ENCODE measurements at regions not wholly inside any gene's neighbourhood (a gene's known extent, or its start where the extent isn't known, plus 50 kb on each side); places are given as distances from the start of the nearest gene placed in this dataset.

DNA sequence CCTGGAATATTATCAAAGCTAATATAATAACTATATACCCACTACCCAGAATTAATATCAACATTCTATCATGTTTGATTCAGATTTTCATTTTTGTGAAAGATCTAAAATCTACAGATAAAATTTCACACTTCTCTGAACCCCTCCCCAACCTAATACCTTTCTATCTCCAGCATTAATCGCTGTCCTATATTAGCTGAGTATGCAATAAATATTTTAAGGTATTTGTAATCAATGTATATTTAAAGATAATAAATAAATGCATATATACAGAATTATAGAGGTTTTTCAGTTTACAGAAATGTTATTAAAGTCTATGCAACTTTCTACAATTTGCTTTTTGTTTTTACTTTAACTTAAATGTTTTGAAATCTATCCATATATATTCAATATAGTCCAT, 156.7 kb upstream of the NRSN1 start:
- TF ChIP-seq, protein P1, sequence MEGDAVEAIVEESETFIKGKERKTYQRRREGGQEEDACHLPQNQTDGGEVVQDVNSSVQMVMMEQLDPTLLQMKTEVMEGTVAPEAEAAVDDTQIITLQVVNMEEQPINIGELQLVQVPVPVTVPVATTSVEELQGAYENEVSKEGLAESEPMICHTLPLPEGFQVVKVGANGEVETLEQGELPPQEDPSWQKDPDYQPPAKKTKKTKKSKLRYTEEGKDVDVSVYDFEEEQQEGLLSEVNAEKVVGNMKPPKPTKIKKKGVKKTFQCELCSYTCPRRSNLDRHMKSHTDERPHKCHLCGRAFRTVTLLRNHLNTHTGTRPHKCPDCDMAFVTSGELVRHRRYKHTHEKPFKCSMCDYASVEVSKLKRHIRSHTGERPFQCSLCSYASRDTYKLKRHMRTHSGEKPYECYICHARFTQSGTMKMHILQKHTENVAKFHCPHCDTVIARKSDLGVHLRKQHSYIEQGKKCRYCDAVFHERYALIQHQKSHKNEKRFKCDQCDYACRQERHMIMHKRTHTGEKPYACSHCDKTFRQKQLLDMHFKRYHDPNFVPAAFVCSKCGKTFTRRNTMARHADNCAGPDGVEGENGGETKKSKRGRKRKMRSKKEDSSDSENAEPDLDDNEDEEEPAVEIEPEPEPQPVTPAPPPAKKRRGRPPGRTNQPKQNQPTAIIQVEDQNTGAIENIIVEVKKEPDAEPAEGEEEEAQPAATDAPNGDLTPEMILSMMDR (conservative IDR thresholded peaks at IDR 0.05; ENCODE audit: low read depth, low read length) = no peak
- DNase-seq (ENCODE audit: low read depth) = no peak
- no peak overlapping the region for H3K4me3 ChIP-seq (ENCODE audit: low read length)

- H3K4me3 ChIP-seq (ENCODE audit: low read length) = no peak overlapping the region
- TF ChIP-seq, protein P1 (conservative IDR thresholded peaks at IDR 0.05; ENCODE audit: low read depth, low read length) = no peak
- no peak for DNase-seq (ENCODE audit: low read depth)
These were observed 148.3 kb upstream of the NRSN1 start for GRCh38 chr6:23977706-23978105.

GRCh38 chr6:23980965-23981364, 145.1 kb upstream of the NRSN1 start:
- no peak for DNase-seq (ENCODE audit: low read depth)
- TF ChIP-seq, protein P1 (conservative IDR thresholded peaks at IDR 0.05; ENCODE audit: low read depth, low read length) = no peak
- no peak overlapping the region for H3K4me3 ChIP-seq (ENCODE audit: low read length)

DNA sequence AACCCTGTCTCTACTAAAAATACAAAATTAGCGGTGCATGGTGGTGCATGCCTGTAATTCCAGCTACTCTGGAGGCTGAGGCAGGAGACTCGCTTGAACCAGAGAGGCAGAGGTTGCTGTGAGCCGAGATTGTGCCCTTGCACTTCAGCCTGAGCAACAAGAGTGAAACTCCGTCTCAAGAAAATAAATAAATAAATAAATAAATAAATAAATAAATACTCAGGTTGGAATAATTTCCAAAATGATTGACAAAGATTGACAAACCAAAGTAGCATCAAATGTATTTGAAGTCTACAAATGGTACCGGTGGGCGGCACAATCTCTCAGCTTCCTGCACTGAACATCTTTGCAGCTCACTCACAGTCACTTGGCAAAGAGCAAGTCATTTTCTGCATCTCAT, 144.1 kb upstream of the NRSN1 start:
- DNase-seq (ENCODE audit: low read depth) = no peak
- no peak overlapping the region for H3K4me3 ChIP-seq (ENCODE audit: low read length)

DNA sequence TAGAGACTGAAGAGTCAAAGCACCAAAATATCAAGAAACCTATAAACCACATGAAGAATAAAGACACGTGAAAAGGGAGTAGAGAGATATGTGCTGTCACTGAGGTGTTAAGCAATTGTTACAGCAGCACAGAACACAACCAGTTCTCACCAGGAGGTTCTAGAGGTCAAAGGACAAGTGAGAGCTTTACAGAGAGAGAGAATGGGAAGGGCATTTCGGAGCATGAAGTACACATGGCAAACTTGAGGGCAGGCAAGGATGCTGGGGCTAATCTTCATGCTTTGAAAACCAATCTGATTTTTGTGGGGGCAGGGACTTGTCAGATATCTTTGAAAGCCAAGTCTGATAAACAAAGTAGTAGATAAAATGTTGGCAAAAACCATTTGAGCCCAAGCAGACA, 142.3 kb upstream of the NRSN1 start:
- DNase-seq (ENCODE audit: low read depth) = no peak
- H3K4me3 ChIP-seq (ENCODE audit: low read length) = no peak overlapping the region
- TF ChIP-seq, protein P1 (conservative IDR thresholded peaks at IDR 0.05; ENCODE audit: low read depth, low read length) = no peak

More for the DNA sequence above, 144.1 kb upstream of the NRSN1 start:
- TF ChIP-seq, protein P1 (conservative IDR thresholded peaks at IDR 0.05; ENCODE audit: low read depth, low read length) = no peak

GRCh38 chr6:23985015-23985414, 141.0 kb upstream of the NRSN1 start:
- H3K4me3 ChIP-seq (ENCODE audit: low read length) = no peak overlapping the region
- DNase-seq (ENCODE audit: low read depth) = no peak
- TF ChIP-seq, protein P1 (conservative IDR thresholded peaks at IDR 0.05; ENCODE audit: low read depth, low read length) = no peak

DNA sequence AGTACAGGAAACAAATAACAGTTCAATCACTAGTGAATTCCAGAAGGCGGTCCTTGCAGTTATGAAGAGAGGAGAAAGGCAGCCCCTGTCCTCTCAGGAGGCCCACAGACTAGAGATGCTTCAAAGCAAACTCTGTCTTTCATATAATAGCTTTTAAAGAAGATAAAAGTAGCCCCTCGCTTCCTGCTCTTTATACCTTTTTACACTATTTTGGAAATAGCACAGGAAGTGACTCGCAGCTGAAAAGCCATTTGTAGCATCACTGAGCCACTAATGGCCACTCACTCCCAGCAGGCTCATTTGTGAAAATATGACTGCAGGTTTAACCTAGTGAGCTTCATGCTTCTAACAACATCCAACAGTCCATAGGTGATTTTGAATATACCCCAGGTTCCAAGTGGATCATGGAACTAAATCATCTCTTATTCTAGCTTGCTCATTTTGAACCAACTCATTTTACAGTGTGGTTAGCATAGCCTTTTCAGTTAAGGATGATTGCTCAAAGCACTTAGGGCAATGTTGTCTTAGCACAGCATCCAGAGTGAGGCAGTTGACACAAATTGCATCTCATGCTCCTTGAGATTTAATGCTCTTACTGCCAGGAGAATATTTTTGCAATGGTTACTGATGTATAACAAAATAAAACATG, 136.0 kb upstream of the NRSN1 start:
- DNase-seq (ENCODE audit: low read depth) = no peak
- TF ChIP-seq, protein P1 (conservative IDR thresholded peaks at IDR 0.05; ENCODE audit: low read depth, low read length) = no peak
- H3K4me3 ChIP-seq (ENCODE audit: low read length) = no peak overlapping the region
